ENCODE measurements at regions not wholly inside any gene's neighbourhood (a gene's known extent, or its start where the extent isn't known, plus 50 kb on each side); places are given as distances from the start of the nearest gene placed in this dataset.
"Not testable (repeated sequence)": the region's sequence is repeated elsewhere in the genome, so short reads cannot be mapped to it uniquely, and the experiment has no call there.

DNA sequence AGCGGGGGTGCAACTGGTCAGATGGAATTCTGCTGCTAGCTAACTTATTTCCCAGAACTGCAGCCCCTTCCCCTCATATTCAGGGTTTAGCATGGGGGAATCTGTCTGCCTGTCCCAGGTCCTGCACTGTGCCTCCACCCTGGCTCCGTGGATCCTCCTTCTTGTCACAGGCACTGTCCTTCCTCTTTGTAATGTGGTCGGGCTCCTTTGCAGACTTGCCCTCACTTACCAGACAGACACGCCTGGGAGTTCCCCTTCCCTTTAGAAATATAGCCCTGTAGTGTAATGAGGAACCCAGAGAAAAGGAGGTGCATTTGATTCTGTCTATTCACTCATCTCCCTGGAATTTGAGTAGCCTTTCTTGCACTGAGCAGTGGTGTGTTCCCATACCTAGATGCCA, 108.7 kb downstream of the TRIM43 start:
- no peak for TF ChIP-seq EZH2phosphoT487 (IDR thresholded peaks at IDR 0.05; ENCODE audit: borderline replicate concordance, low read depth, low read length)
- TF ChIP-seq, protein P1, sequence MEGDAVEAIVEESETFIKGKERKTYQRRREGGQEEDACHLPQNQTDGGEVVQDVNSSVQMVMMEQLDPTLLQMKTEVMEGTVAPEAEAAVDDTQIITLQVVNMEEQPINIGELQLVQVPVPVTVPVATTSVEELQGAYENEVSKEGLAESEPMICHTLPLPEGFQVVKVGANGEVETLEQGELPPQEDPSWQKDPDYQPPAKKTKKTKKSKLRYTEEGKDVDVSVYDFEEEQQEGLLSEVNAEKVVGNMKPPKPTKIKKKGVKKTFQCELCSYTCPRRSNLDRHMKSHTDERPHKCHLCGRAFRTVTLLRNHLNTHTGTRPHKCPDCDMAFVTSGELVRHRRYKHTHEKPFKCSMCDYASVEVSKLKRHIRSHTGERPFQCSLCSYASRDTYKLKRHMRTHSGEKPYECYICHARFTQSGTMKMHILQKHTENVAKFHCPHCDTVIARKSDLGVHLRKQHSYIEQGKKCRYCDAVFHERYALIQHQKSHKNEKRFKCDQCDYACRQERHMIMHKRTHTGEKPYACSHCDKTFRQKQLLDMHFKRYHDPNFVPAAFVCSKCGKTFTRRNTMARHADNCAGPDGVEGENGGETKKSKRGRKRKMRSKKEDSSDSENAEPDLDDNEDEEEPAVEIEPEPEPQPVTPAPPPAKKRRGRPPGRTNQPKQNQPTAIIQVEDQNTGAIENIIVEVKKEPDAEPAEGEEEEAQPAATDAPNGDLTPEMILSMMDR (conservative IDR thresholded peaks at IDR 0.05; ENCODE audit: low read length): no peak

DNA sequence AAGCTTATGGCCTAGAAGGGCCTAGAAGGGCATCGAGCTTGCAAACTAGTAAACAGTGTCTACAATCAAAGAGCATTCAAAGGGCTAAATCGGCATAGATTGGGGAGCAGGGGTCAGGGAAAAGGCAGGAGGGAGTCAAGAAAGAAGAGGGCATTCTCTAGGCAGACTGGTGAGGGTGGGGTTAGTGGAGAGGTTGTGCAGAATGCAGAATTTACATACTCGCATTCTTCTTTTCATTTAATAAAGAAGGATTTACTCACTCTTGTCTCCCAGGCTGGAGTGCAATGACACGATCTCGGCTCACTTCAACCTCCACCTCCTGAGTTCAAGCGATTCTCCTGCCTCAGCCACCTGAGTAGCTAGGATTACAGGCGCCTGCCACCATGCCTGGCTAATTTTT, 110.7 kb downstream of the TRIM43 start:
- Histone ChIP-seq H3K36me3 (ENCODE audit: insufficient read depth, low read length) (no peaks in the 10 kb centered on the region), H3K4me2 (ENCODE audit: low read length) (no peak overlapping the region), H3K9me3 (ENCODE audit: low read length) (no peaks in the 10 kb centered on the region), H2AFZ (ENCODE audit: low read length) (no peak overlapping the region), H3K4me1 (ENCODE audit: insufficient read depth, low read length, poor library complexity, severe bottlenecking) (no peaks in the 10 kb centered on the region), H3K79me2 (ENCODE audit: insufficient read depth, low read depth, low read length) (no peaks in the 10 kb centered on the region), H3K4me3 (ENCODE audit: low read depth, low read length, poor library complexity, severe bottlenecking) (no peak overlapping the region), H4K20me1 (ENCODE audit: insufficient read depth, low read length) (no peaks in the 10 kb centered on the region), H3K9me2 (ENCODE audit: insufficient read depth, low read length) (no peaks in the 10 kb centered on the region), H3K27ac (ENCODE audit: low read depth, low read length, poor library complexity, severe bottlenecking) (no peak overlapping the region)
- intact Hi-C loops (cut with micrococcal nuclease; ENCODE audit: unreplicated experiment): no loop called here
- no peak for DNase-seq (ENCODE audit: low spot score)
- BruUV-seq (replicated peaks): no TSS peak
- TF ChIP-seq, protein P1 (conservative IDR thresholded peaks at IDR 0.05; ENCODE audit: low read length): no peak
- TF ChIP-seq EZH2phosphoT487 (IDR thresholded peaks at IDR 0.05; ENCODE audit: borderline replicate concordance, low read depth, low read length): no peak
- ChIA-PET POLR2A (no interaction called here), CTCF (ENCODE audit: unreplicated experiment) (no interaction called here)

More for the DNA sequence above, 108.7 kb downstream of the TRIM43 start:
- no TSS peak for BruUV-seq (replicated peaks)
- POLR2A ChIA-PET: no interaction called here
- intact Hi-C loops (cut with micrococcal nuclease; ENCODE audit: unreplicated experiment): no loop called here
- Histone ChIP-seq H2AFZ (ENCODE audit: low read length) (no peak overlapping the region), H3K79me2 (ENCODE audit: insufficient read depth, low read depth, low read length) (no peaks in the 10 kb centered on the region), H3K4me2 (ENCODE audit: low read length) (no peak overlapping the region), H3K9me3 (ENCODE audit: low read length) (no peaks in the 10 kb centered on the region), H3K36me3 (ENCODE audit: insufficient read depth, low read length) (no peaks in the 10 kb centered on the region), H3K4me1 (ENCODE audit: insufficient read depth, low read length, poor library complexity, severe bottlenecking) (no peaks in the 10 kb centered on the region), H4K20me1 (ENCODE audit: insufficient read depth, low read length) (no peaks in the 10 kb centered on the region), H3K4me3 (ENCODE audit: low read depth, low read length, poor library complexity, severe bottlenecking) (no peak overlapping the region), H3K9me2 (ENCODE audit: insufficient read depth, low read length) (no peaks in the 10 kb centered on the region), H3K27ac (ENCODE audit: low read depth, low read length, poor library complexity, severe bottlenecking) (no peak overlapping the region)
- no peak for DNase-seq (ENCODE audit: low spot score)
- CTCF ChIA-PET (ENCODE audit: unreplicated experiment): no interaction called here

DNA sequence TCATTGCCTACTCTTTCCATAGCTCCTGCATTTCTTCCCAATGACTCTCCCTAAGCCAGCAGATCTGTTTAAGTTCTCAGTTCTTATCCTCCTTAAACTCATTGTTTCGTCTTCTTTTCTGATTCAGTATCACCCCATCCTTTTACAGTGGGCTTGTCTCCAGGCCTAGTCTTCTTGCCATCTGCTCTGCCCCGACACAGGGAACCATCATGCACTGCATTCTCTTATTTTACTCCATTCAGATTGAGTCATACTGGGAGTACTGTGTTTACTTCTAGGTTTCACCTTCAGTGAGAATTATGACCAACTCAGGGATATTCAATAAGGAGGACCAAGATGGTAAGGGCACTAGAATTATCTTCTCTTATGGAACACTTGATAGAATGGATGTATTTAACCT, 115.4 kb downstream of the TRIM43 start:
- DNase-seq (ENCODE audit: low spot score); H3K9me2 ChIP-seq (ENCODE audit: insufficient read depth, low read length); intact Hi-C loops (cut with micrococcal nuclease; ENCODE audit: unreplicated experiment); H3K4me2 ChIP-seq (ENCODE audit: low read length); H2AFZ ChIP-seq (ENCODE audit: low read length); H3K9me3 ChIP-seq (ENCODE audit: low read length); H3K79me2 ChIP-seq (ENCODE audit: insufficient read depth, low read depth, low read length); BruUV-seq (replicated peaks); H3K27ac ChIP-seq (ENCODE audit: low read depth, low read length, poor library complexity, severe bottlenecking); H3K4me3 ChIP-seq (ENCODE audit: low read depth, low read length, poor library complexity, severe bottlenecking); H4K20me1 ChIP-seq (ENCODE audit: insufficient read depth, low read length); POLR2A ChIA-PET; H3K4me1 ChIP-seq (ENCODE audit: insufficient read depth, low read length, poor library complexity, severe bottlenecking); H3K36me3 ChIP-seq (ENCODE audit: insufficient read depth, low read length); CTCF ChIA-PET (ENCODE audit: unreplicated experiment): not testable (repeated sequence)

Data from OCI-LY7 (cell line).